Trophoblast cell (in vitro differentiated cells and primary cell): ENCODE measurements at regions not wholly inside any gene's neighbourhood (a gene's known extent, or its start where the extent isn't known, plus 50 kb on each side); places are given as distances from the start of the nearest gene placed in this dataset.

Experiments
- DNase-seq, 2 donors: peaks; one replicate each; pipeline ENCODE4 v3.0.0-alpha.2; 2016
- H2AFZ ChIP-seq: 2 replicates; pipeline ENCODE4 v1.6.1; 2013; ENCODE audit warnings: low read length, moderate library complexity, mild to moderate bottlenecking; ENCODE audit not compliant: insufficient read depth, poor library complexity
- H2AK5ac ChIP-seq: 2 replicates; pipeline ENCODE4 v1.6.1; 2013; ENCODE audit warnings: mild to moderate bottlenecking, low read length
- H2BK120ac ChIP-seq: 2 replicates; pipeline ENCODE4 v1.6.1; 2013; ENCODE audit warnings: low read length, mild to moderate bottlenecking, moderate library complexity; ENCODE audit not compliant: insufficient read depth, poor library complexity
- H2BK12ac ChIP-seq: 2 replicates; pipeline ENCODE4 v1.6.1; 2013; ENCODE audit warnings: mild to moderate bottlenecking, low read length, moderate library complexity
- H2BK5ac ChIP-seq: 2 replicates; pipeline ENCODE4 v1.6.1; 2013; ENCODE audit warnings: low read length, low read depth, moderate library complexity, mild to moderate bottlenecking; ENCODE audit not compliant: poor library complexity
- H3K14ac ChIP-seq: 2 replicates; pipeline ENCODE4 v1.6.1; 2013; ENCODE audit warnings: mild to moderate bottlenecking, low read length
- H3K18ac ChIP-seq: 2 replicates; pipeline ENCODE4 v1.6.1; 2013; ENCODE audit warnings: mild to moderate bottlenecking, low read length
- H3K23ac ChIP-seq: 2 replicates; pipeline ENCODE4 v1.6.1; 2013; ENCODE audit warnings: low read length
- H3K27ac ChIP-seq: 2 replicates; pipeline ENCODE4 v1.5.1; 2013; ENCODE audit warnings: low read depth, mild to moderate bottlenecking, inconsistent platforms, low read length, moderate library complexity
- H3K27me3 ChIP-seq: 2 replicates; pipeline ENCODE4 v1.6.1; 2013; ENCODE audit warnings: inconsistent platforms, mild to moderate bottlenecking, low read length, moderate library complexity; ENCODE audit not compliant: insufficient read depth
- H3K36me3 ChIP-seq, 2 experiments: 1 replicate in 1 of 2; 2 replicates in 1 of 2; pipeline ENCODE4 v1.6.1; 2013; ENCODE audit warnings: low read length in 2 of 2, mild to moderate bottlenecking in 2 of 2, moderate library complexity in 1 of 2; ENCODE audit not compliant: insufficient read depth in 2 of 2, control insufficient read depth in 1 of 2
- H3K4ac ChIP-seq: 2 replicates; pipeline ENCODE4 v1.6.1; 2013; ENCODE audit warnings: low read depth, mild to moderate bottlenecking, low read length, moderate library complexity
- H3K4me1 ChIP-seq, 2 experiments: 1 replicate in 1 of 2; 2 replicates in 1 of 2; pipeline ENCODE4 v1.6.1; 2013; ENCODE audit warnings: low read length in 2 of 2, mild to moderate bottlenecking in 2 of 2, moderate library complexity in 1 of 2; ENCODE audit not compliant: insufficient read depth in 2 of 2, control insufficient read depth in 1 of 2
- H3K4me2 ChIP-seq: 2 replicates; pipeline ENCODE4 v1.6.1; 2013; ENCODE audit warnings: inconsistent platforms, mild to moderate bottlenecking, low read length, moderate library complexity
- H3K4me3 ChIP-seq: 2 replicates; pipeline ENCODE4 v1.5.1; 2013; ENCODE audit warnings: mild to moderate bottlenecking, low read depth, low read length, inconsistent platforms
- H3K79me1 ChIP-seq: one replicate; pipeline ENCODE4 v1.6.1; 2013; ENCODE audit warnings: low read length
- H3K79me2 ChIP-seq: 2 replicates; pipeline ENCODE4 v1.6.1; 2013; ENCODE audit warnings: low read length, mild to moderate bottlenecking; ENCODE audit not compliant: control insufficient read depth, insufficient read depth, poor library complexity
- H3K9ac ChIP-seq: 2 replicates; pipeline ENCODE4 v1.6.1; 2013; ENCODE audit warnings: mild to moderate bottlenecking, low read length
- H3K9me3 ChIP-seq: 2 replicates; pipeline ENCODE4 v1.6.1; 2013; ENCODE audit warnings: low read depth, mild to moderate bottlenecking, control low read depth, inconsistent platforms, low read length; ENCODE audit not compliant: insufficient read depth
- H4K12ac ChIP-seq: 2 replicates; pipeline ENCODE4 v1.6.1; 2013; ENCODE audit warnings: low read depth, mild to moderate bottlenecking, low read length, moderate library complexity
- H4K8ac ChIP-seq: 2 replicates; pipeline ENCODE4 v1.6.1; 2013; ENCODE audit warnings: low read depth, mild to moderate bottlenecking, low read length, moderate library complexity
- H4K91ac ChIP-seq: one replicate; pipeline ENCODE4 v1.6.1; 2013; ENCODE audit warnings: low read depth, mild to moderate bottlenecking, low read length, moderate library complexity
- WGBS: extraction: QIAGEN DNeasy Blood & Tissue Kit; methylation state at CpG from one replicate; pipeline ENCODE4 v1.1.7; 2013; ENCODE audit warnings: missing lambda C conversion rate; ENCODE audit not compliant: insufficient read length, insufficient coverage; ENCODE audit errors: extremely low coverage; 5-methylcytosine and 5-hydroxymethylcytosine counted together

DNA sequence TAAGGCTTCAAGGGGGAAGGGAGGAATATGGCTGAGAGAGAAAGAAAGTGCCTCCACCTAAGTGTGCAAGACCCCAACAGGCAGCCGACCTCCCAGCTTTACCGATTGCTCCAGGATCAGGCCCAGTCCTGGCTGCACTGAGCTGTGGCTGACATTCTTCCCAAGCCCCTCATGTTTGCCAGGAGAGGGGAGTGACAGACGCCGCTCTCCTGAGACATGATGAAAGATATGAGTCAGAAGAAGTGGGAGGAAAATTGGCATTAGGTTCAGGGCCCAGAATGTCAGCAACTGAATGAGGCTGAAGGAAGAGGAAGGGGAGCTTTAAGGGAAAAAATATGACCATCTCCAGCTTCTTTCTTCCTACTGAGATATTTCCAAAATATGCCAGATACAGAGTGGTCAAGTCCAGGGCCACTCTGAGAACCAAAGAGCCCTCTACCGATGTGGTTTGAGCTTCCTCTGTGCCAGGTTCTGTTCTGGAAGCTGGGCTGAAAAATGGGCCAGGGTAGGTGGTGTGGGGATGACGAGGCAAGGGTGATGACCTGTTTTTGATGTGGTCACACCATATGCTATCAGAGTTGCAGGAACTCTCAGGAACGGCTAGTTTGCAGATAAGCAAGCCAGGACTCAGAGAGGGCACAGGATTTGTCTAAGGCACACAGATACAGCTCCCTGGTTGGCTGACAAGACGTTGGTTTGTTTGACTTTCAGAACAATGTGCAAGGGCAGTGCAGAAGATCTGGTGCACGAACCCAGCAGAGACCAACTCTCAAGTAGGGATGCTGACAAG is 176.7 kb downstream of the SOX9 start:
- H4K91ac ChIP-seq: no peak overlapping the region
- H2BK120ac ChIP-seq: no peak overlapping the region
- H2AK5ac ChIP-seq: no peak overlapping the region
- H2BK12ac ChIP-seq: no peak overlapping the region
- H3K27ac ChIP-seq: no peak overlapping the region
- no peak overlapping the region for H3K4me3 ChIP-seq
- DNase-seq: no peak
- H3K14ac ChIP-seq: no peak overlapping the region
- no peak overlapping the region for H3K4me2 ChIP-seq
- H3K36me3 ChIP-seq: no peaks in the 10 kb centered on the region
- no peak overlapping the region for H4K12ac ChIP-seq
- no CpG with 5 or more reads among the region's 9 CpGs for WGBS
- no peaks in the 10 kb centered on the region for H3K27me3 ChIP-seq
- H3K9me3 ChIP-seq: no peaks in the 10 kb centered on the region
- H2AFZ ChIP-seq: no peak overlapping the region
- H4K8ac ChIP-seq: no peak overlapping the region
- no peak overlapping the region for H3K4ac ChIP-seq
- H3K79me2 ChIP-seq: no peaks in the 10 kb centered on the region
- H3K18ac ChIP-seq: no peak overlapping the region
- H3K23ac ChIP-seq: no peak overlapping the region
- H3K9ac ChIP-seq: no peak overlapping the region
- no peak overlapping the region for H2BK5ac ChIP-seq
- H3K79me1 ChIP-seq: no peaks in the 10 kb centered on the region
- no peaks in the 10 kb centered on the region for H3K4me1 ChIP-seq

DNA sequence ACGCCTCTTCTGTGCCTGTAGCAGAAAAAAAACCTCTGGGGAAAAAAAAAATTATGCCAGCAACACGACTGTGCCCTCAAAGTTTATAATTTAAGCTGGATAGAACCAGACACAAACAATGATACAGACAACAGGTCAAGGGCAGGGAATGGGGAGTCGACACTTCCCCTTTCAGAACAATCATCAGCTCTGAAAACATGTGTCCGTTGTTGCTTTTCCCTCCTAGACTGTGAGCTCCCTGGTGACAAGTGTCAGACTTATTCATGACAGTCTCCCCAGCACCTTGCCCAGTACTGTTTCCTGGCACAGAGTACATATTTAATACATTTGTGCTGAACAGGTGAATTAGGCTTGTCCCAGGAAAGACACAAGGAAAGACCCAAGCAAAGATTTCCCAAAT is 178.3 kb downstream of the SOX9 start:
- Histone ChIP-seq H3K9ac (no peak overlapping the region), H3K36me3 (no peaks in the 10 kb centered on the region), H2BK12ac (no peak overlapping the region), H3K79me1 (no peaks in the 10 kb centered on the region), H3K18ac (no peak overlapping the region), H3K4me1 (no peaks in the 10 kb centered on the region), H3K9me3 (peaks cover under 1% of the 10 kb centered on the region), H2AK5ac (no peak overlapping the region), H3K4ac (no peak overlapping the region), H2BK5ac (no peak overlapping the region), H2BK120ac (no peak overlapping the region), H3K79me2 (no peaks in the 10 kb centered on the region), H4K91ac (no peak overlapping the region), H3K4me3 (no peak overlapping the region), H3K27me3 (no peaks in the 10 kb centered on the region), H3K23ac (no peak overlapping the region), H2AFZ (no peak overlapping the region), H4K12ac (no peak overlapping the region), H4K8ac (no peak overlapping the region), H3K27ac (no peak overlapping the region), H3K4me2 (no peak overlapping the region), H3K14ac (no peak overlapping the region)
- no peak for DNase-seq
- no CpG with 5 or more reads among the region's 4 CpGs for WGBS

GRCh38 chr17:72299592-72299991 is 178.8 kb downstream of the SOX9 start:
- no peak for DNase-seq
- Histone ChIP-seq H3K79me1 (no peaks in the 10 kb centered on the region), H3K4me2 (no peak overlapping the region), H2AK5ac (no peak overlapping the region), H3K79me2 (no peaks in the 10 kb centered on the region), H3K4ac (no peak overlapping the region), H3K18ac (no peak overlapping the region), H3K27ac (no peak overlapping the region), H4K12ac (no peak overlapping the region), H3K36me3 (no peaks in the 10 kb centered on the region), H2BK5ac (no peak overlapping the region), H2BK120ac (no peak overlapping the region), H3K9ac (no peak overlapping the region), H3K4me1 (no peaks in the 10 kb centered on the region), H2AFZ (no peak overlapping the region), H3K9me3 (peaks cover 2% of the 10 kb centered on the region), H3K23ac (no peak overlapping the region), H3K27me3 (no peaks in the 10 kb centered on the region), H3K14ac (no peak overlapping the region), H2BK12ac (no peak overlapping the region), H3K4me3 (no peak overlapping the region), H4K8ac (no peak overlapping the region), H4K91ac (no peak overlapping the region)
- no CpG with 5 or more reads among the region's 5 CpGs for WGBS

GRCh38 chr17:72301887-72302286 is 181.1 kb downstream of the SOX9 start:
- no peaks in the 10 kb centered on the region for H3K27me3 ChIP-seq
- no peaks in the 10 kb centered on the region for H3K79me1 ChIP-seq
- no peak overlapping the region for H2AFZ ChIP-seq
- H4K12ac ChIP-seq: no peak overlapping the region
- no peak overlapping the region for H4K8ac ChIP-seq
- H2BK12ac ChIP-seq: no peak overlapping the region
- H3K4ac ChIP-seq: no peak overlapping the region
- no peak overlapping the region for H3K18ac ChIP-seq
- no peak for DNase-seq
- H3K23ac ChIP-seq: no peak overlapping the region
- H3K4me3 ChIP-seq: no peak overlapping the region
- no peaks in the 10 kb centered on the region for H3K4me1 ChIP-seq
- H3K9me3 ChIP-seq: peaks cover 2% of the 10 kb centered on the region
- no peak overlapping the region for H4K91ac ChIP-seq
- no peak overlapping the region for H3K27ac ChIP-seq
- no peak overlapping the region for H2AK5ac ChIP-seq
- H3K14ac ChIP-seq: no peak overlapping the region
- no peaks in the 10 kb centered on the region for H3K79me2 ChIP-seq
- H2BK120ac ChIP-seq: no peak overlapping the region
- no CpG with 5 or more reads among the region's 2 CpGs for WGBS
- H3K9ac ChIP-seq: no peak overlapping the region
- H3K36me3 ChIP-seq: no peaks in the 10 kb centered on the region
- no peak overlapping the region for H2BK5ac ChIP-seq
- H3K4me2 ChIP-seq: no peak overlapping the region
